M059J (cell line): ENCODE measurements at regions not wholly inside any gene's neighbourhood (a gene's known extent, or its start where the extent isn't known, plus 50 kb on each side); places are given as distances from the start of the nearest gene placed in this dataset.

Source experiments
- DNase-seq: peaks from one replicate; pipeline ENCODE4 v3.0.0-alpha.2; 2012; ENCODE audit warnings: low read depth

GRCh38 chr22:47293368-47294221 is 531.1 kb downstream of the TBC1D22A start:
- no peak for DNase-seq

GRCh38 chr22:47292546-47293320 is 530.3 kb downstream of the TBC1D22A start:
- DNase-seq = peak; percentile 7

GRCh38 chr22:47291565-47292495 is 529.4 kb downstream of the TBC1D22A start:
- no peak for DNase-seq

- DNase-seq = no peak
Observed at GRCh38 chr22:47290706-47291430, 528.4 kb downstream of the TBC1D22A start.

- no peak for DNase-seq
Observed at GRCh38 chr22:47289336-47289985, 527.0 kb downstream of the TBC1D22A start.

- no peak for DNase-seq
Observed at GRCh38 chr22:47288680-47289079, 526.2 kb downstream of the TBC1D22A start.

- no peak for DNase-seq
Observed at GRCh38 chr22:47287516-47287915, 525.1 kb downstream of the TBC1D22A start.

- no peak for DNase-seq
Observed at GRCh38 chr22:47286590-47286989, 524.1 kb downstream of the TBC1D22A start.

GRCh38 chr22:47285981-47286380 is 523.5 kb downstream of the TBC1D22A start:
- DNase-seq = no peak

- no peak for DNase-seq
Observed at GRCh38 chr22:47284822-47285221, 522.4 kb downstream of the TBC1D22A start.

GRCh38 chr22:47284360-47284759 is 521.9 kb downstream of the TBC1D22A start:
- DNase-seq = no peak

GRCh38 chr22:47283616-47284270 is 521.3 kb downstream of the TBC1D22A start:
- DNase-seq = no peak

GRCh38 chr22:47282851-47283250 is 520.4 kb downstream of the TBC1D22A start:
- DNase-seq = no peak

- DNase-seq = no peak
Observed at GRCh38 chr22:47282366-47282765, 519.9 kb downstream of the TBC1D22A start.

- DNase-seq = peak; percentile 63
Observed at GRCh38 chr22:47281126-47282106, 519.0 kb downstream of the TBC1D22A start.

- DNase-seq = no peak
Observed at GRCh38 chr22:47280301-47280700, 517.9 kb downstream of the TBC1D22A start.

GRCh38 chr22:47279746-47280145 is 517.3 kb downstream of the TBC1D22A start:
- DNase-seq = no peak

- no peak for DNase-seq
Observed at GRCh38 chr22:47279337-47279736, 516.9 kb downstream of the TBC1D22A start.

- DNase-seq = no peak
Observed at GRCh38 chr22:47278655-47279054, 516.2 kb downstream of the TBC1D22A start.
